GM12874 (cell line): ENCODE measurements at regions not wholly inside any gene's neighbourhood (a gene's known extent, or its start where the extent isn't known, plus 50 kb on each side); places are given as distances from the start of the nearest gene placed in this dataset.

Experiments
- TF ChIP-seq, protein P1 (sequence below): IDR thresholded peaks from 2 replicates; pipeline ENCODE4 v1.5.1; 2011; ENCODE audit warnings: low read depth, mild to moderate bottlenecking, control low read depth, low read length, moderate library complexity; ENCODE audit not compliant: insufficient read depth

DNA sequence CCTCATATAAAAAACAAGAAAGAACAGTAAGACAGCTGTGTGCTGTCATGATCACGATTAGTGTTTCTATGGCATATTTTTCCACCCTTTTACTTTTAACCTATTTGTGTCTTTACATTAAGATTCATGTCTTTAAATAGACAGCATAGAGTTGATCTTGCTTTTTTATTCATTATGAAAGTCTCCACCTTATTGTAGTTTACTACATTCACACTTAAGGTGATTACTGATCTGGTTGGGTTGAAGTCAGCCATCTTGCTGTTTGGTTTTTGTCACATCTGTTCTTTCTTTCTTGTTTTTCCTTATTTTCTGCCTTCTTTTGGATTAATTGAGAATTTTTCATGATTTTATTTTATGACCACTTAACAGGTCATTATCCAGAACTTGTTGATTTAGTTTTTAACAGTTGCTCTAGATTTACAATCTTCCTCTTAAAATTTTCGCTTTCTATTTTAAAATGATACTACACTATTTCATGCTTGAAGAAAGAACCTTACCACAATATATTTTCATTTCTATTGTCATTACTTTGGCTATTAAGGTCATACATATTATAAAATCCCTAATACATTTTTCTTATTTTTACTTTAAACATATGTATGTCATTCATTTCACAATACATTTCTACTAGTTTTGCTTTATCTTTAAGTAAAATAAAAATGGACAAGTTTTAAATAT, 292.5 kb downstream of the SH3GL2 start:
- TF ChIP-seq, protein P1, sequence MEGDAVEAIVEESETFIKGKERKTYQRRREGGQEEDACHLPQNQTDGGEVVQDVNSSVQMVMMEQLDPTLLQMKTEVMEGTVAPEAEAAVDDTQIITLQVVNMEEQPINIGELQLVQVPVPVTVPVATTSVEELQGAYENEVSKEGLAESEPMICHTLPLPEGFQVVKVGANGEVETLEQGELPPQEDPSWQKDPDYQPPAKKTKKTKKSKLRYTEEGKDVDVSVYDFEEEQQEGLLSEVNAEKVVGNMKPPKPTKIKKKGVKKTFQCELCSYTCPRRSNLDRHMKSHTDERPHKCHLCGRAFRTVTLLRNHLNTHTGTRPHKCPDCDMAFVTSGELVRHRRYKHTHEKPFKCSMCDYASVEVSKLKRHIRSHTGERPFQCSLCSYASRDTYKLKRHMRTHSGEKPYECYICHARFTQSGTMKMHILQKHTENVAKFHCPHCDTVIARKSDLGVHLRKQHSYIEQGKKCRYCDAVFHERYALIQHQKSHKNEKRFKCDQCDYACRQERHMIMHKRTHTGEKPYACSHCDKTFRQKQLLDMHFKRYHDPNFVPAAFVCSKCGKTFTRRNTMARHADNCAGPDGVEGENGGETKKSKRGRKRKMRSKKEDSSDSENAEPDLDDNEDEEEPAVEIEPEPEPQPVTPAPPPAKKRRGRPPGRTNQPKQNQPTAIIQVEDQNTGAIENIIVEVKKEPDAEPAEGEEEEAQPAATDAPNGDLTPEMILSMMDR: no peak

GRCh38 chr9:17875886-17876285, 297.0 kb downstream of the SH3GL2 start:
- TF ChIP-seq, protein P1: no peak

DNA sequence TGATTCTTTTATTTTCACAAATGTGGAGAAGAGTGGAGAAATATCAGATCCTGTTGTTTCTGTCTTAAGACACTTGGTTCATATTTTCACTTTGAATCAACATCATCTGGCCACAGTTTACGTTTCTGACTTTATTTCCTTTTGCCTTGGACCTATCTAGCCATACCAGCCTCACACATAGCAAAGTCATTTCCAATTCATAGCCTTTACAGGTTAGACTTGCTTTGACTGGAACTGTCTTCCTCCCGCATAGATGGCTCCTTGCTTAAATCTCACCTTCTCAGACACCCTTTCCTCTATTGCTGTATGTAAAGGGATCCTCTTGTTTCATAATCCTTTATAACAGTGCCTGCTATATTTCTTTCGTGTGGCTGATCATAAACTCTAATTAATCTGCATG, 297.8 kb downstream of the SH3GL2 start:
- TF ChIP-seq, protein P1: no peak

- TF ChIP-seq, protein P1: no peak
Observed at GRCh38 chr9:17878810-17879370, 300.0 kb downstream of the SH3GL2 start.

DNA sequence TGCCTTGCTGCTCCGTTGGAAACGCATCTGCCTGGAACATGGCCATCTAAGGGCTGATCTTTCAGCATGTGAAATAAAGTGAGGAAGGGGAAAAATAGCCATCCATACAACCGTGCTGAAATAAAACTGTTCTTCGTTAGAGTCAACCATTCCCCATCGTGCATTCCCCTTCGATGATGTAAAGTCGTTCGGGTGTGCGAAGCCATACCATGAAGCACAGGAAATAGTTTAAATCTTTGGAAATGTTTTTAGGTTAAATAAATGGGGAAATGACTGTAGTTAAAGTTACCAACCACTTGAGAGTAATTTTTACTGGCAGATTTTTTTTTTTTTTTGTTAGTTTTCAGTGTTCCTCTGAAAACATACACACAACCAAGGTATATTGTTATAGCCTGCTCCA, 302.5 kb downstream of the SH3GL2 start:
- TF ChIP-seq, protein P1: no peak

- TF ChIP-seq, protein P1: no peak
Observed at GRCh38 chr9:17882688-17883594, 304.1 kb downstream of the SH3GL2 start.

- TF ChIP-seq, protein P1: no peak
Observed at GRCh38 chr9:17888066-17888465, 309.2 kb downstream of the SH3GL2 start.
